H9 (cell line): ENCODE measurements at regions not wholly inside any gene's neighbourhood (a gene's known extent, or its start where the extent isn't known, plus 50 kb on each side); places are given as distances from the start of the nearest gene placed in this dataset.

Experiments used
- DNase-seq: peaks from one replicate; pipeline ENCODE4 v3.0.0-alpha.2; 2017
- H2AFZ ChIP-seq: one replicate; pipeline ENCODE4 v1.6.1; 2013; ENCODE audit warnings: mild to moderate bottlenecking, low read length, control low read depth, moderate library complexity
- H2AK5ac ChIP-seq: 2 replicates; pipeline ENCODE4 v1.6.1; 2013; ENCODE audit warnings: low read length, control low read depth, mixed read lengths; ENCODE audit not compliant: insufficient read length
- H2BK120ac ChIP-seq: one replicate; pipeline ENCODE4 v1.6.1; 2013; ENCODE audit warnings: low read depth, mild to moderate bottlenecking, low read length, control low read depth, inconsistent platforms; ENCODE audit not compliant: poor library complexity, severe bottlenecking
- H2BK12ac ChIP-seq: 2 replicates; pipeline ENCODE4 v1.6.1; 2013; ENCODE audit warnings: low read length, control low read depth, mixed read lengths, low read depth; ENCODE audit not compliant: insufficient read length
- H2BK15ac ChIP-seq: 2 replicates; pipeline ENCODE4 v1.6.1; 2013; ENCODE audit warnings: low read depth, low read length, control low read depth
- H2BK20ac ChIP-seq: one replicate; pipeline ENCODE4 v1.6.1; 2013; ENCODE audit warnings: low read depth, mild to moderate bottlenecking, low read length, control low read depth, inconsistent platforms; ENCODE audit not compliant: poor library complexity, severe bottlenecking
- H2BK5ac ChIP-seq: 2 replicates; pipeline ENCODE4 v1.6.1; 2013; ENCODE audit warnings: low read length, control low read depth, mixed read lengths; ENCODE audit not compliant: insufficient read length
- H3K14ac ChIP-seq: 2 replicates; pipeline ENCODE4 v1.6.1; 2013; ENCODE audit warnings: low read length, control low read depth; ENCODE audit not compliant: insufficient read depth
- H3K18ac ChIP-seq: 2 replicates; pipeline ENCODE4 v1.6.1; 2013; ENCODE audit warnings: low read depth, mild to moderate bottlenecking, mixed read lengths, low read length, control low read depth; ENCODE audit not compliant: insufficient read length
- H3K23ac ChIP-seq: 2 replicates; pipeline ENCODE4 v1.6.1; 2013; ENCODE audit warnings: low read length, control low read depth, mixed read lengths, low read depth; ENCODE audit not compliant: insufficient read length
- H3K23me2 ChIP-seq: 2 replicates; pipeline ENCODE4 v1.6.1; 2013; ENCODE audit warnings: low read depth, mild to moderate bottlenecking, mixed read lengths, low read length, control low read depth; ENCODE audit not compliant: insufficient read length, poor library complexity, severe bottlenecking
- H3K27ac ChIP-seq: 2 replicates; pipeline ENCODE4 v1.5.1; 2013; ENCODE audit warnings: low read length, control low read depth, mixed read lengths, low read depth; ENCODE audit not compliant: insufficient read length
- H3K27me3 ChIP-seq: 2 replicates; pipeline ENCODE4 v1.6.1; 2013; ENCODE audit warnings: low read length, control low read depth, inconsistent platforms; ENCODE audit not compliant: insufficient read depth
- H3K4ac ChIP-seq: 2 replicates; pipeline ENCODE4 v1.6.1; 2013; ENCODE audit warnings: low read depth, mild to moderate bottlenecking, control low read depth, inconsistent platforms, low read length, moderate library complexity
- H3K4me1 ChIP-seq: 2 replicates; pipeline ENCODE4 v1.6.1; 2013; ENCODE audit warnings: low read length, control low read depth, inconsistent platforms; ENCODE audit not compliant: insufficient read depth
- H3K4me2 ChIP-seq: 2 replicates; pipeline ENCODE4 v1.6.1; 2013; ENCODE audit warnings: low read length, control low read depth, mixed read lengths; ENCODE audit not compliant: insufficient read length, insufficient read depth
- H3K56ac ChIP-seq: 2 replicates; pipeline ENCODE4 v1.6.1; 2013; ENCODE audit warnings: low read depth, mild to moderate bottlenecking, mixed read lengths, low read length, control low read depth; ENCODE audit not compliant: insufficient read length
- H3K79me1 ChIP-seq: 2 replicates; pipeline ENCODE4 v1.6.1; 2013; ENCODE audit warnings: low read depth, mild to moderate bottlenecking, moderate library complexity, low read length, control low read depth, inconsistent platforms; ENCODE audit not compliant: insufficient read depth, poor library complexity, severe bottlenecking
- H3K79me2 ChIP-seq: 2 replicates; pipeline ENCODE4 v1.6.1; 2013; ENCODE audit warnings: low read length, control low read depth, inconsistent platforms; ENCODE audit not compliant: insufficient read depth
- H3K9ac ChIP-seq: 2 replicates; pipeline ENCODE4 v1.6.1; 2013; ENCODE audit warnings: low read length, control low read depth, mixed read lengths; ENCODE audit not compliant: insufficient read length; ENCODE audit errors: extremely low read depth
- H3K9me3 ChIP-seq: one replicate; pipeline ENCODE4 v1.6.1; 2013; ENCODE audit warnings: low read depth, low read length, inconsistent platforms; ENCODE audit not compliant: control insufficient read depth
- H3T11ph ChIP-seq: one replicate; pipeline ENCODE4 v1.6.1; 2013; ENCODE audit warnings: mild to moderate bottlenecking, low read length, control low read depth, inconsistent platforms
- H4K20me1 ChIP-seq: one replicate; pipeline ENCODE4 v1.6.1; 2013; ENCODE audit not compliant: control insufficient read depth, insufficient read length, insufficient read depth
- H4K5ac ChIP-seq: 2 replicates; pipeline ENCODE4 v1.6.1; 2013; ENCODE audit warnings: low read depth, mild to moderate bottlenecking, mixed read lengths, low read length, control low read depth; ENCODE audit not compliant: insufficient read length
- H4K8ac ChIP-seq: replicated peaks from 2 replicates; pipeline ENCODE4 v1.6.1; 2013; ENCODE audit warnings: low read length, control low read depth, mixed read lengths, low read depth; ENCODE audit not compliant: insufficient read length
- H4K91ac ChIP-seq: 2 replicates; pipeline ENCODE4 v1.6.1; 2013; ENCODE audit warnings: low read depth, mild to moderate bottlenecking, moderate library complexity, mixed read lengths, low read length, control low read depth; ENCODE audit not compliant: insufficient read length
- H3K27ac Mint-ChIP-seq, 3 experiments: 2 replicates in 2 of 3; 3 replicates in 1 of 3; pipeline ENCODE4 v1.8.0; 2020 to 2021; ENCODE audit warnings: mixed read lengths in 3 of 3, mild to moderate bottlenecking in 1 of 3, moderate library complexity in 1 of 3
- H3K27me3 Mint-ChIP-seq: 2 replicates; pipeline ENCODE4 v1.8.0; 2021; ENCODE audit warnings: low read depth, mild to moderate bottlenecking, moderate library complexity, mixed read lengths
- H3K36me3 Mint-ChIP-seq, 3 experiments: 2 replicates in 2 of 3; 3 replicates in 1 of 3; pipeline ENCODE4 v1.8.0; 2020 to 2021; ENCODE audit warnings: low read depth in 3 of 3, mixed read lengths in 3 of 3; ENCODE audit not compliant: insufficient read depth in 1 of 3
- H3K4me1 Mint-ChIP-seq, 2 experiments: 2 replicates each; pipeline ENCODE4 v1.8.0; 2020; ENCODE audit warnings: mixed read lengths in 2 of 2
- H3K4me3 Mint-ChIP-seq, 2 experiments: 2 replicates in 1 of 2; 3 replicates in 1 of 2; pipeline ENCODE4 v1.8.0; 2020 to 2021; ENCODE audit warnings: mild to moderate bottlenecking in 2 of 2, mixed read lengths in 2 of 2, moderate library complexity in 1 of 2
- H3K9me3 Mint-ChIP-seq, 2 experiments: 2 replicates in 1 of 2; 3 replicates in 1 of 2; pipeline ENCODE4 v1.8.0; 2020; ENCODE audit warnings: mild to moderate bottlenecking in 2 of 2, mixed read lengths in 2 of 2, moderate library complexity in 1 of 2
- CTCF ChIP-seq: fragments of 200-600 bp; sonication (generic); conservative IDR thresholded peaks from 3 replicates; pipeline ENCODE4 v1.8.0; 2021; ENCODE audit warnings: antibody characterized with exemption, mild to moderate bottlenecking
- WGBS: extraction: QIAGEN DNeasy Blood & Tissue Kit; methylation state at CpG from one replicate; pipeline ENCODE4 v1.1.7; 2013; ENCODE audit warnings: missing lambda C conversion rate, low lambda C conversion rate, mixed read lengths; ENCODE audit not compliant: insufficient read length; ENCODE audit errors: extremely low coverage; 5-methylcytosine and 5-hydroxymethylcytosine counted together

- no peak overlapping the region for H3K14ac ChIP-seq
- Mint-ChIP-seq H3K27me3 (no peaks in the 10 kb centered on the region; the same call in 1 of the 2 replicates), H3K36me3 (peaks cover 0 to 3% (median 2%) of the 10 kb centered on the region in 3 experiments; a peak in 4 of 7 replicates), H3K4me3 (no peak overlapping the region), H3K4me1 (peaks cover 9 to 20% of the 10 kb centered on the region in 2 experiments), H3K9me3 (peaks cover 0 to 11% of the 10 kb centered on the region in 2 experiments; a peak in 4 of 5 replicates), H3K27ac (no peak overlapping the region)
- H4K8ac ChIP-seq = no peak overlapping the region
- H3T11ph ChIP-seq = no peak overlapping the region
- no peaks in the 10 kb centered on the region for H3K9me3 ChIP-seq
- no peak overlapping the region for H2BK20ac ChIP-seq
- TF ChIP-seq CTCF = no peak
- WGBS = no CpG with 5 or more reads among the region's 3 CpGs
- H2BK12ac ChIP-seq = no peak overlapping the region
- H2AFZ ChIP-seq = no peak overlapping the region
- no peaks in the 10 kb centered on the region for H3K79me1 ChIP-seq
- H3K23ac ChIP-seq = no peak overlapping the region
- no peak overlapping the region for H2BK5ac ChIP-seq
- H3K79me2 ChIP-seq = no peaks in the 10 kb centered on the region
- H3K56ac ChIP-seq = no peak overlapping the region
- H4K5ac ChIP-seq = no peak overlapping the region
- no peak overlapping the region for H2BK15ac ChIP-seq
- no peak overlapping the region for H3K27ac ChIP-seq
- no peaks in the 10 kb centered on the region for H3K4me1 ChIP-seq
- H3K9ac ChIP-seq = no peak overlapping the region
- no peak for DNase-seq
- H3K27me3 ChIP-seq = no peaks in the 10 kb centered on the region
- H3K18ac ChIP-seq = no peak overlapping the region
- no peak overlapping the region for H2BK120ac ChIP-seq
- H2AK5ac ChIP-seq = no peak overlapping the region
- H4K20me1 ChIP-seq = no peaks in the 10 kb centered on the region
- H4K91ac ChIP-seq = no peak overlapping the region
- no peak overlapping the region for H3K4ac ChIP-seq
- H3K4me2 ChIP-seq = no peak overlapping the region
- H3K23me2 ChIP-seq = no peaks in the 10 kb centered on the region
These were observed 54.6 kb upstream of the GPR158 start for GRCh38 chr10:25120188-25120587.
